HCT116 (cell line): ENCODE measurements at regions not wholly inside any gene's neighbourhood (a gene's known extent, or its start where the extent isn't known, plus 50 kb on each side); places are given as distances from the start of the nearest gene placed in this dataset.

Source experiments
- ATAC-seq: fragments of 200-7000 bp; cut with Tn5 transposase; 2 replicates; pipeline ENCODE4 v1.9.1; 2020; ENCODE audit warnings: mild to moderate bottlenecking, moderate library complexity
- BruUV-seq: library from RNA; stranded (reverse); fragments of 400-500 nt; replicated peaks from 2 replicates; lab custom pipeline; 2021; lab: Mats Ljungman, UMichigan
- CTCF ChIA-PET: fragments of 300-600 bp; sonication (Branson Sonifier 250); formaldehyde crosslinking; loops from one replicate; lab custom pipeline; 2021; ENCODE audit warnings: antibody characterized with exemption; lab: Charles Lee
- POLR2A ChIA-PET: fragments of 300-600, 350-600 bp; sonication (Branson Sonifier 250); formaldehyde crosslinking; loops from one replicate; lab custom pipeline; 2021; ENCODE audit warnings: antibody characterized with exemption; lab: Charles Lee
- RAD21 ChIA-PET, 2 experiments: fragments of 300-600 bp; sonication (Branson Sonifier 250); formaldehyde crosslinking; loops; one replicate each; lab custom pipeline; 2023; ENCODE audit warnings: low total read pairs in 2 of 2; ENCODE audit not compliant: uncharacterized antibody in 2 of 2, unreplicated experiment in 2 of 2, low non-redundant PET in 1 of 2; lab: Charles Lee
- DNase-seq: peaks from one replicate; pipeline ENCODE4 v3.0.0-alpha.2; 2010; ENCODE audit warnings: low read depth, low spot score
- H2AFZ ChIP-seq: fragments of 200-600 bp; shearing (Covaris generic), sonication (generic); 2 replicates; pipeline ENCODE4 v1.6.1; 2017; ENCODE audit warnings: low read depth, mixed run types, mixed read lengths, antibody characterized with exemption, low read length; ENCODE audit not compliant: poor library complexity, severe bottlenecking
- H3K27ac ChIP-seq: 2 replicates; pipeline ENCODE4 v1.5.1; 2012; ENCODE audit warnings: low read depth, low read length
- H3K27me3 ChIP-seq: fragments of 200-600 bp; sonication (generic); 2 replicates; pipeline ENCODE4 v1.6.1; 2016; ENCODE audit warnings: mixed run types, low read length, mixed read lengths; ENCODE audit not compliant: insufficient read depth
- H3K36me3 ChIP-seq, 2 experiments: fragments of 200-500 bp in 1 of 2; fragments of 200-600 bp in 1 of 2; sonication (Bioruptor generic) in 1 of 2; sonication (generic) in 1 of 2; 2 replicates each; pipeline versions ENCODE4 v1.5.1 to v1.6.1; 2014 to 2016; ENCODE audit warnings: low read length in 2 of 2, inconsistent platforms in 1 of 2, mixed read lengths in 1 of 2, mixed run types in 1 of 2; ENCODE audit not compliant: insufficient read depth in 2 of 2, control insufficient read depth in 1 of 2
- H3K4me1 ChIP-seq, 2 experiments: fragments of 200-600 bp in 1 of 2; sonication (generic) in 1 of 2; 2 replicates each; pipeline versions ENCODE4 v1.5.1 to v1.6.1; 2012 to 2017; ENCODE audit warnings: low read length in 2 of 2, inconsistent platforms in 1 of 2, mild to moderate bottlenecking in 1 of 2, mixed read lengths in 1 of 2, mixed run types in 1 of 2, moderate library complexity in 1 of 2; ENCODE audit not compliant: insufficient read depth in 2 of 2, control insufficient read depth in 1 of 2
- H3K4me2 ChIP-seq: fragments of 200-600 bp; sonication (generic); 2 replicates; pipeline ENCODE4 v1.6.1; 2017; ENCODE audit warnings: mixed run types, low read length, mixed read lengths
- H3K4me3 ChIP-seq, 2 experiments: fragments of 200-600 bp in 1 of 2; sonication (generic) in 1 of 2; replicated peaks in 1 of 2; 2 replicates each; pipeline ENCODE4 v1.5.1; 2011 to 2016; ENCODE audit warnings: low read length in 2 of 2, control low read depth in 1 of 2, low read depth in 1 of 2, mild to moderate bottlenecking in 1 of 2, mixed read lengths in 1 of 2, mixed run types in 1 of 2
- H3K79me2 ChIP-seq: fragments of 200-600 bp; sonication (generic); 2 replicates; pipeline ENCODE4 v1.6.1; 2017; ENCODE audit warnings: mild to moderate bottlenecking, mixed run types, low read length, moderate library complexity, mixed read lengths; ENCODE audit not compliant: insufficient read depth
- H3K9ac ChIP-seq: fragments of 200-600 bp; sonication (generic); 2 replicates; pipeline ENCODE4 v1.6.1; 2016; ENCODE audit warnings: low read length, mixed read lengths
- H3K9me2 ChIP-seq: fragments of 200-600 bp; sonication (generic), shearing (Covaris generic); 2 replicates; pipeline ENCODE4 v1.6.1; 2017; ENCODE audit warnings: mixed run types, mild to moderate bottlenecking, moderate library complexity; ENCODE audit not compliant: insufficient read depth
- H3K9me3 ChIP-seq, 2 experiments: fragments of 200-500 bp in 1 of 2; fragments of 200-600 bp in 1 of 2; sonication (Bioruptor generic) in 1 of 2; sonication (generic) in 1 of 2; 2 replicates each; pipeline ENCODE4 v1.6.1; 2014 to 2017; ENCODE audit warnings: low read length in 2 of 2, mixed read lengths in 2 of 2, inconsistent platforms in 1 of 2, low read depth in 1 of 2, mild to moderate bottlenecking in 1 of 2, mixed run types in 1 of 2, moderate library complexity in 1 of 2; ENCODE audit not compliant: control insufficient read depth in 1 of 2, insufficient read depth in 1 of 2
- H4K20me1 ChIP-seq: fragments of 200-600 bp; sonication (generic), shearing (Covaris generic); 2 replicates; pipeline ENCODE4 v1.6.1; 2017; ENCODE audit warnings: mixed run types, mild to moderate bottlenecking, moderate library complexity; ENCODE audit not compliant: insufficient read depth
- ATF3 ChIP-seq: IDR thresholded peaks from 2 replicates; pipeline ENCODE4 v1.6.1; 2012
- CBX3 ChIP-seq: IDR thresholded peaks from 2 replicates; pipeline ENCODE4 v1.6.1; 2012; ENCODE audit warnings: low read depth
- CEBPB ChIP-seq: IDR thresholded peaks from 2 replicates; pipeline ENCODE4 v1.6.1; 2012; ENCODE audit warnings: low read depth
- CTCF ChIP-seq, 3 experiments: fragments of 200-600 bp in 1 of 3; sonication (generic) in 1 of 3; IDR thresholded peaks in 2 of 3; conservative IDR thresholded peaks in 1 of 3; 2 replicates each; pipeline ENCODE4 v1.5.1; 2012 to 2017; ENCODE audit warnings: low read depth in 2 of 3, low read length in 2 of 3, antibody characterized with exemption in 1 of 3, borderline replicate concordance in 1 of 3, control low read depth in 1 of 3, mild to moderate bottlenecking in 1 of 3, mixed read lengths in 1 of 3, mixed run types in 1 of 3, moderate library complexity in 1 of 3; ENCODE audit not compliant: insufficient read depth in 1 of 3
- EGR1 ChIP-seq: IDR thresholded peaks from 2 replicates; pipeline ENCODE4 v1.6.1; 2012; ENCODE audit warnings: low read depth
- ELF1 ChIP-seq: IDR thresholded peaks from 2 replicates; pipeline ENCODE4 v1.6.1; 2012; ENCODE audit warnings: low read depth, borderline replicate concordance
- EZH2 ChIP-seq: fragments of 200-600 bp; sonication (generic); IDR thresholded peaks from 2 replicates; pipeline ENCODE4 v1.6.1; 2017; ENCODE audit warnings: antibody characterized with exemption, mixed run types
- EZH2phosphoT487 ChIP-seq: fragments of 200-600 bp; IDR thresholded peaks from 2 replicates; pipeline ENCODE4 v1.6.1; 2018; ENCODE audit warnings: antibody characterized with exemption, borderline replicate concordance
- FOSL1 ChIP-seq: IDR thresholded peaks from 2 replicates; pipeline ENCODE4 v1.6.1; 2012; ENCODE audit warnings: low read depth
- MAX ChIP-seq: IDR thresholded peaks from 2 replicates; pipeline ENCODE4 v1.6.1; 2012
- POLR2A ChIP-seq: IDR thresholded peaks from 2 replicates; pipeline ENCODE4 v1.7.0; 2011; ENCODE audit warnings: borderline replicate concordance; ENCODE audit not compliant: insufficient read depth, insufficient read length; ENCODE audit errors: extremely low read depth
- POLR2AphosphoS5 ChIP-seq: IDR thresholded peaks from 2 replicates; pipeline ENCODE4 v1.6.1; 2011; ENCODE audit warnings: mild to moderate bottlenecking, low read depth, low read length, moderate library complexity
- RAD21 ChIP-seq: IDR thresholded peaks from 2 replicates; pipeline ENCODE4 v1.6.1; 2012; ENCODE audit warnings: low read depth, mild to moderate bottlenecking
- REST ChIP-seq: IDR thresholded peaks from 2 replicates; pipeline ENCODE4 v1.6.1; 2012; ENCODE audit warnings: low read depth
- SIN3A ChIP-seq: IDR thresholded peaks from 2 replicates; pipeline ENCODE4 v1.6.1; 2012; ENCODE audit warnings: low read depth
- SP1 ChIP-seq: IDR thresholded peaks from 2 replicates; pipeline ENCODE4 v1.6.1; 2012; ENCODE audit warnings: low read depth
- SRF ChIP-seq: IDR thresholded peaks from 2 replicates; pipeline ENCODE4 v1.6.1; 2012; ENCODE audit warnings: low read depth
- ZBTB33 ChIP-seq: IDR thresholded peaks from 2 replicates; pipeline ENCODE4 v1.6.1; 2011; ENCODE audit warnings: mild to moderate bottlenecking, low read length, moderate library complexity; ENCODE audit not compliant: insufficient replicate concordance; ENCODE audit errors: extremely low read depth
- ZFX ChIP-seq: fragments of 450-650 bp; IDR thresholded peaks from 2 replicates; pipeline ENCODE4 v1.6.1; 2017
- ZNF274 ChIP-seq: fragments of 200-500 bp; sonication (Bioruptor generic); IDR thresholded peaks from 2 replicates; pipeline ENCODE4 v1.6.1; 2014; ENCODE audit warnings: mild to moderate bottlenecking, low read depth, low read length, inconsistent platforms
- intact Hi-C: fragments of 100-400 bp; cut with micrococcal nuclease; formaldehyde crosslinking; loops from 2 replicates; pipeline ENCODE4 v1.10.0; 2022

- Histone ChIP-seq H3K9ac (no peak overlapping the region), H3K9me2 (no peaks in the 10 kb centered on the region), H3K79me2 (no peaks in the 10 kb centered on the region), H3K36me3 (no peaks in the 10 kb centered on the region), H3K4me1 (no peaks in the 10 kb centered on the region), H3K4me3 (no peak overlapping the region), H3K27ac (no peak overlapping the region), H2AFZ (no peak overlapping the region), H3K27me3 (no peaks in the 10 kb centered on the region), H4K20me1 (no peaks in the 10 kb centered on the region), H3K4me2 (no peak overlapping the region), H3K9me3 (no peaks in the 10 kb centered on the region)
- TF ChIP-seq POLR2A (no peak), RAD21 (no peak), REST (no peak), SP1 (no peak), ZBTB33 (no peak), ATF3 (no peak), EZH2 (no peak), CTCF (IDR thresholded peaks at IDR 0.05 in 2 of 3, conservative IDR thresholded peaks at IDR 0.05 in 1 of 3; ENCODE audit: borderline replicate concordance in 1 of 3, insufficient read depth in 1 of 3, low read depth in 2 of 3, low read length in 2 of 3) (no peak), CEBPB (no peak), ZNF274 (no peak), FOSL1 (no peak), SIN3A (no peak), MAX (no peak), EZH2phosphoT487 (no peak), EGR1 (no peak), SRF (no peak), ELF1 (no peak), CBX3 (no peak), ZFX (no peak), POLR2AphosphoS5 (no peak)
- POLR2A ChIA-PET: no interaction called here
- CTCF ChIA-PET: no interaction called here
- no peak for ATAC-seq
- intact Hi-C loops: no loop called here
- BruUV-seq: no TSS peak
- no peak for DNase-seq
- RAD21 ChIA-PET: no interaction called here
Measured at GRCh38 chr1:61620536-61620935, 104.4 kb downstream of the TM2D1 start.
